Gastrocnemius medialis (tissue), 4 donors: ENCODE measurements at regions not wholly inside any gene's neighbourhood (a gene's known extent, or its start where the extent isn't known, plus 50 kb on each side); places are given as distances from the start of the nearest gene placed in this dataset.

ENCODE experiments used
- POLR2A ChIP-seq, 2 donors: fragments of 450-650 bp; IDR thresholded peaks; one replicate each; pipeline ENCODE4 v1.6.1; 2017; ENCODE audit warnings: antibody characterized with exemption in 2 of 2, mild to moderate bottlenecking in 2 of 2, moderate library complexity in 2 of 2
- TF ChIP-seq, protein P1 (sequence below), 5 experiments: fragments of 450-650 bp in 3 of 5; fragments of 200-600 bp in 2 of 5; sonication (generic) in 2 of 5; IDR thresholded peaks in 4 of 5; conservative IDR thresholded peaks in 1 of 5; 1 replicate in 4 of 5; 2 replicates in 1 of 5; pipeline ENCODE4 v1.5.1; 2016 to 2019; ENCODE audit warnings: antibody characterized with exemption in 5 of 5, mild to moderate bottlenecking in 3 of 5, moderate library complexity in 3 of 5

DNA sequence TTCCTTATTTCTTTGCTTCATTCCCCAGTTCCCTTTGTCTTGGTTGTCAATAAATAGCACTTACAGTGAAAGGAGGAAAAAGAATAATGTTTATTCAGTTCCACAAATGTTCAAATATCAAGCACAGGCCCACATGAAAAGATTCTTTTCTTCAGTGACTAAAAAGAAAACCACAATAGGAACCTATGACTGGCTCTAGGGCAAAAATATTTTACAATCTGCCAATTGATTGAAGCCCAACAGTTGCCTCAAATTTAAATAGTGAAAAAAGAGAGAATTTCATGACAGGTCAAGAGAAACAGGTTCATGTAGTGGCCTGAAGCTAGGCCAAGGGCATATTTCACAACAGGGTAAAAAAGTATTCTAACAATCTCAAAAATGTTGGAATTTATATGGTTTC lies 553.8 kb downstream of the CENPC start:
- TF ChIP-seq, protein P1, sequence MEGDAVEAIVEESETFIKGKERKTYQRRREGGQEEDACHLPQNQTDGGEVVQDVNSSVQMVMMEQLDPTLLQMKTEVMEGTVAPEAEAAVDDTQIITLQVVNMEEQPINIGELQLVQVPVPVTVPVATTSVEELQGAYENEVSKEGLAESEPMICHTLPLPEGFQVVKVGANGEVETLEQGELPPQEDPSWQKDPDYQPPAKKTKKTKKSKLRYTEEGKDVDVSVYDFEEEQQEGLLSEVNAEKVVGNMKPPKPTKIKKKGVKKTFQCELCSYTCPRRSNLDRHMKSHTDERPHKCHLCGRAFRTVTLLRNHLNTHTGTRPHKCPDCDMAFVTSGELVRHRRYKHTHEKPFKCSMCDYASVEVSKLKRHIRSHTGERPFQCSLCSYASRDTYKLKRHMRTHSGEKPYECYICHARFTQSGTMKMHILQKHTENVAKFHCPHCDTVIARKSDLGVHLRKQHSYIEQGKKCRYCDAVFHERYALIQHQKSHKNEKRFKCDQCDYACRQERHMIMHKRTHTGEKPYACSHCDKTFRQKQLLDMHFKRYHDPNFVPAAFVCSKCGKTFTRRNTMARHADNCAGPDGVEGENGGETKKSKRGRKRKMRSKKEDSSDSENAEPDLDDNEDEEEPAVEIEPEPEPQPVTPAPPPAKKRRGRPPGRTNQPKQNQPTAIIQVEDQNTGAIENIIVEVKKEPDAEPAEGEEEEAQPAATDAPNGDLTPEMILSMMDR (IDR thresholded peaks at IDR 0.05 in 4 of 5, conservative IDR thresholded peaks at IDR 0.05 in 1 of 5), result no peak
- no peak for TF ChIP-seq POLR2A (IDR thresholded peaks at IDR 0.05)
